ENCODE measurements at regions not wholly inside any gene's neighbourhood (a gene's known extent, or its start where the extent isn't known, plus 50 kb on each side); places are given as distances from the start of the nearest gene placed in this dataset.
"Not testable (repeated sequence)": the region's sequence is repeated elsewhere in the genome, so short reads cannot be mapped to it uniquely, and the experiment has no call there.

DNA sequence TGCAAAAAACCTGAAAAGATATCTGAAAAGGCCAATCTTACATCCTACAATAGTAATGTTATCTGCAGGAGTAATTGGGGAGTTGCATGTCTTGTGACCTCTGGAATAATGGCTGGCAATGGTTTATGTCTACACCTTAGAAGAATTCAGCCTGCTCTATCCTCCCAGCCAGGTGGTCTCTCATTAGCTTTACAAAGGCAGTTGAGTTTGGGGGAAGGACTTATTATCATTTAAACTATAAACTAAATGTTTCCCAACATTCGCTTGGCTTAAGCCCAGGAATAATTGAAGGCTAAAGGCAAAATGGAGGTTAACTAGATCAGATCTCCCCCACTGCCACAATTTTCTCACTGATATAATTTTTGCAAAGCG lies 158.4 kb upstream of the SFSWAP start:
- no peak for DNase-seq (ENCODE audit: low spot score)

DNA sequence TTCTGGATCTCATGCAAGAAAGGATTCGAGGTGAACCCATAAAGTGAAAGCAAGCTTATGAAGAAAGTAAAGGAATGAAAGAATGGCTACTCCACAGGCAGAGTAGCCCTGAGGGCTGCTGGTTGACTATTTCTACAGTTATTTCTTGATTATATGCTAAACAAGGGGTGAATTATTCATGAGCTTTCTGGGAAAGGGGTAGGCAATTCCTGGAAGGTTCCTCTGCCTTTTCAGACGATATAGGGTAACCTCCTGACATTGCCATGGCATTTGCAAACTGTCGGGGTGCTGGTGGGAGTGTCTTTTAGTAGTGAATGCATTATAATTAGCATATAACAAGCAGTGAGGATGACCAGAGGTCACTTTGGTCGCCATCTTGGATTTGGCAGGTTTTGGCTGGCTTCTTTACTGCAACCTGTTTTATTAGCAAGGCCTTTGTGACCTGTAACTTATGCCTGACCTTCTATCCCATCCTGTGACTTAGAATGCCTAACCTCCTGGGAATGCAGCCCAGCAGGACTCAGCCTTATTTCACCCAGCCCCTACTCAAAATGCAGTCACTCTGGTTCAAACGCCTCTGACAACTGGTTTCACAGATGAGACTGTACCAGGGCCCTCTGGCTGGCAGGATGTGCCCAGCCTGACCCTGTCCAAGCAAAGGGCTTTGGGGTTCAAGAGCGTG lies 157.7 kb upstream of the SFSWAP start:
- no peak for DNase-seq (ENCODE audit: low spot score)

DNA sequence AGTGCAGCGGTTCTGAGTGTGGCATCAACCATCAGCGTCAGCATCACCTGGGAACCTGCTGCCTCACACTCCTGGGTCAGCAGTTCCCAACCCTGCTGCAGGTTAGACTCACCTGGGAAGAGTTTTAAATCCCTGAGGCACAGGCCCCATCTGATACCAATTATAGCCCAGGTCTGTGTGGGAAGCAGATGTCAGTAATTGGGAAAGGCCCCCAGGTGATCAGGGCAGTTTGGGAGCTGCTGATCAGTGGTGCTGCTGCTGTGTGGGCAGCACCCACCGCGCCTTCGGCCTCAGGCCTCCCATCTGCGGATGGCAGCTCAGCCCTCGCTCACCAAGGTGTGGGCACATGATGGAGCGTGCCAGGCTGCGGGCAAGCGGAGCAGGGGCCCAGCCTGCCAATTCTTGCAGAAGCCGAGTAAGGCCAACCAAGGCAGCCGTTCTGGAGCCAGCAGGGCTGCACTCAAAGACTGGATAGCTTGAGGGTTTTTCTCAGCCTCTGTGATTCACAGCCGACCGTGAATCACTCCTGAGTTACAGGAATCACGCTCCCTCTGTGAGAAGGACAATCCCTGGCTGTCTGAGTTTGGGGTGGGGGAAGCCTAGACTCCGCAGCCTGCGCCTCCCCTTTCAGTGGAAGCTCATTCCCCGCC lies 155.6 kb upstream of the SFSWAP start:
- DNase-seq (ENCODE audit: low spot score), result no peak

DNA sequence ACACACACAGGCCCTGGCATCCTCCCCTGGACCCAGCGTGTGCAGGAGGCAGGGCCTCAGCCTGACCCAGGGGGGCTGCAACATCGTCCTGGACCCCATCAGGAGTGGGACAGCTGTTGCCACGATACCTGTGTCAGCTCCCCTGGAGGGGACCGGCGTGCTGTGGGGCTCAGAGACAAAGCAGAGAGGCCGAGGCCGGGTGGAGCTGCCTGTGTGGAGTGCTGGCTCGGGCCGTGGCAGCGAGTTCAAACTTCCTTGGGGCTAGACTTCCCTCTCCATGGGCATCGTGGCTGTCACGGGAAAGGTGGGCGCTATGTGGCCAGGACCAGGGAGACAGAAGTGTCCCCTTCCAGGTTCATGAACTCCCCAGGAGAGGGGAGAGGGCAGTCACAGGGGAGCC lies 155.0 kb upstream of the SFSWAP start:
- DNase-seq (ENCODE audit: low spot score), result no peak

DNA sequence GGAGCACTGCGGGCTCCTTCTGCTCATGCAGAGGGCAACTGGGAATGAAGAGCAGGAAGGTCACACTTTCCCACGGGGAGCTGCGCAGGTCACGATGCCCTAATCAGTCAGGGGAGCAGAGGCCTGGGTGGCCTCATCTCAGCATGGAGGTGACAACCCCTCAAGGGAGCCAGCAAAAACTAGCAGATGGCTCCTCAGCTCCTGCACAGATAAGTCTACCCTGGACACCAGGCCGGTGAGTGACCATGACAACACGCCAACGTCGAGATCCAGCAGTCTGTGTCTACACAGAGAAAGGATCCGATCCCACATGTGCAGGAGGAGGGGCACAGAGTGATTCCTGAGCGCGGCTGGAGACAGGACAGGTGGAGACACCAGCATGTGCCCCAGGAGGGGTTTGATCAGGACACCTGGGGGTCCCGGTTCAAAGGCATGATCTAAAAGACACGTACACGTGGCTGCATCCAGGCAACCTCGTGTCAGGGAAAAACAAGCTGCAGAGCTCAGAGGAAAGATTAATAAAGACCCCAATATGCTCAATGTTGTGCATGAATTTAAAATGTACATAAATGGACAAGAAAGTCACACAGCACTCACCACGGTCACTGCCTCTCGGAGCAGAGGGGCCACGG lies 153.7 kb upstream of the SFSWAP start:
- DNase-seq (ENCODE audit: low spot score), result no peak

DNA sequence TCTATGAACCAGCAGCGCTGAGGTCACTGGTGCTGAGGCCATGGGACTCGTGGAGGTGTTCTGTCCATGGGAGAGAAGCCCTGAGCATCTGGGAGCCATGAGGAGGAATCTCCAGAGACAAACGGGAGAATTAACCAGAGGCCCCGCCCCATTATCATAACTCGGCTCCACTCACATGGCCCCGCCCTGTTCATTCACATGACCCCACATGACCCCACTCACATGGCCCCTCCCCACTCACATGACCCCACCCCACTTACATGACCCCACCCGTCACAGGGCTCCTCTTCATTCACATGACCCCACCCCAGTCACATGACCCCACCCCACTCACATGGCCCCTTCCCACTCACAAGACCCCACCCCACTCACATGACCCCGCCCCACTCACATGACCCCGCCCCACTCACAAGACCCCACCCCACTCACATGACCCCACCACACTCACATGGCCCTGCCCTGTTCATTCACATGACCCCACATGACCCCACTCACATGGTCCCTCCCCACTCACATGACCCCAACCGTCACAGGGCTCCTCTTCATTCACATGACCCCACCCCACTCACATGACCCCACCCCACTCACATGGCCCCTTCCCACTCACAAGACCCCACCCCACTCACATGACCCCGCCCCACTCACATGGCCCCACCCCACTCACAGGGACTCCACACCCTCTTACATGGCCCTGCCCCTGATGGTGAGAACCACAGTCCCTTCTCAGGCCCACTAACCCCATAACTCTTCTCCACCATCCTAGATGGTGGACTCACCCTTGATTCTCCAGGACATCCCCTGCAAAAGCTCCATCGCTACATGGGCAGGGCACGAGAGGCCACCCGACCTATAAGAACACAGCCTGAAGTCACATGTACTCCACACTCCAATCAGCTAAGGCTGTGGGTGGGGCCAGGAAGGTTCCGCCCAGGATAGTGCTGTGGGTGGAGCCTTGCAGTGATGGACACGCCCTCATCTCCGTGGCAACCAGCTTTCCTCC lies 151.1 kb upstream of the SFSWAP start:
- DNase-seq (ENCODE audit: low spot score), result no peak

DNA sequence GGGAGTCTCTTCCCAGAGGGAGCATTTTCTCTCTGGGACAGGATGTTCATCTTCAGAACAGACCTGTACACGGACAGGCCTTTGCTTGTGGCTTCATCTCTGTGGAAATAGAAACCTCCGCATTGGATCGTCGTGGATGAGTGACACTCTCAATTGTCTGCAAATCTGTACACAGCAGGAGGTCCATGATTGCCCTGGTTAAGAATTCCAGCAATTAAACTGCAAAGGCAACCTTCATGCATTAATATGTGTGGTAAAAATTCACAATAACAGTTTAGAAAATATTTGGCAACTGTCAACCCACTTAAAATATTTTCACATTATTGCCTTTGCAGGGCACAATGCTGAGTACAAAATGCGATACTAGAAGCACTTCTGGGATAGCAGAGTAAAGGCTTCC lies 149.8 kb upstream of the SFSWAP start:
- no peak for DNase-seq (ENCODE audit: low spot score)

DNA sequence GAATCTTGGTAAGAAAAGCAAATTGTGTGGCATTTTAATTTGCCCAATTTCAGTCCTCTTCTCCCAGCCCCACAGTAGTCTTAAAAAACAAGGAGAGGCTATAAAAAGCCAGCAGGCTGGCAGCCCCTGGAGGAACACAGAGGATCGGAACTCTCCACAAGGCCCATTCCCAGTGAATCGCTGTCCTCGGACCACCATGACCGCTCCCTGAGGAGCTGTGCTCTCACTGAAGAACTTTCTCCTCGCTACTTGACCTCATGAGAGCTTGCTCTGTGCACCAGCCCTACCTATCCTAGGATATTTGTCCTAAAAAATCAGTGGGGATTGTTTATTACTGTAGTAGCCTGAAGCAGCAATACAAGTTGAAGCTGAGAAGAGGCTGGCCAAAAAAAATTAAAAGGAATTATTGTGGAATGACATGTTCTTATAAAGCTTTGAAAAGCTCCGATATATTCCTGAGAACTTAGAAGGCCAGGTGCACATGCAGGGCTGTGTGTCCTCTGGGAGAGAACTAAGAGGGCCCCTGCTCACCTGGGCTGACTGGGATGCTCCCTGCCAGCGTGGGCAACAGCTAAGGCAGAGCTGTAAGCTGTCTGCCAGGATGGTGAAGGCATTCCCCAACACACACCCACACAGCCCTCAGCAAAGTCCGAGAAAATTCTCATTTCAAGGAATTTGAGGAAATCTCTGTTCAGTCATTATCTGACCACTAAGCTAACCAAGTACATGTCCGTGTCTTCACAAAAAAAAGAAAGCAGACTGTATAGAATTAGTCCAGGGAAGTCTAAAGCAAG lies 148.8 kb upstream of the SFSWAP start:
- DNase-seq (ENCODE audit: low spot score), result no peak

DNA sequence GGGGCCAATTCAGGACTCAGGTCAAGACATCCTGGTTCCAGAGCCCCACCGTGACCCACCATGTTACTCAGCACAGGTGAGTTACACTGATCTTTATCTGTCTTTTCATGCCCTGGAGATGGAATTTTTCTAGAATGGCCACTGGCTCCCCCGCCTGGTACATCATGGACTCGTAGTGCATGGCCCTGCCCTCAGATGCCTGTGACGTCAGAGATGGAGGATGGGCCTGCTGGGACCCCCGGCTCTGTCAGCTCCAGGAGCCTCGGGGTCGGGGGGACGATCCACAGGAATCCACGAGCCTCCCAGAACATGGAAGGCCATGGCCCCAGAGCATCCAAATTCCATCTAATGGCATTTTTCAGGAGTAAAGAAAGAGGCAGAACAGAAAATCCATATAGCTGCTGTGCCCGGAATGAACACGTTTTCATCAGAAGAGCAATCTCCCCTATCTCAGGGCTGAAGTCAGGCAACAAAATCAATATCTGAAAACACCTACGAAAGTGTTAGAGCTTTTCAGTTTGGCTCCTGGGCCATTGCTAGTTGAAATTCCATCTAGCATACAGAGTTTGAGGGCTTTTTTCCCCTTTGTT lies 146.7 kb upstream of the SFSWAP start:
- DNase-seq (ENCODE audit: low spot score), result not testable (repeated sequence)

DNA sequence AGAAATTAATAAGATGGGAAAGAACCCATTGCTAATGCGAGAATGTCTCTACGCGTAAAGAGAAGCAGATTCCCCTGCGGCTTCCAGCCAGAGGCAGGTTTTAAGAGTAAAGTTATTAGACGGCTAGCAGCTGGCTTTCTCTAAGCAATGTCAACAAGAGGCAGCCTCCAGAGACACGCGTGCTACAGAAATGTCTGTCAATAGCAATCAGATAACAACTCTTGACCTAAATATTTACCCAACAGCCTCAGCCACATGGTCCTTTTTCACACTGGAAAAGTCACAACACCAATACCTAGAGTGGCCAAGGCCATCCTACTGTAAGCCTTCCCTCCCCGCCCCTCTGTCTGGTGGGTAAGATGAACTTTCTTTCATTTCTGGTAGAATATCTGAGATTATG lies 146.0 kb upstream of the SFSWAP start:
- no peak for DNase-seq (ENCODE audit: low spot score)

DNA sequence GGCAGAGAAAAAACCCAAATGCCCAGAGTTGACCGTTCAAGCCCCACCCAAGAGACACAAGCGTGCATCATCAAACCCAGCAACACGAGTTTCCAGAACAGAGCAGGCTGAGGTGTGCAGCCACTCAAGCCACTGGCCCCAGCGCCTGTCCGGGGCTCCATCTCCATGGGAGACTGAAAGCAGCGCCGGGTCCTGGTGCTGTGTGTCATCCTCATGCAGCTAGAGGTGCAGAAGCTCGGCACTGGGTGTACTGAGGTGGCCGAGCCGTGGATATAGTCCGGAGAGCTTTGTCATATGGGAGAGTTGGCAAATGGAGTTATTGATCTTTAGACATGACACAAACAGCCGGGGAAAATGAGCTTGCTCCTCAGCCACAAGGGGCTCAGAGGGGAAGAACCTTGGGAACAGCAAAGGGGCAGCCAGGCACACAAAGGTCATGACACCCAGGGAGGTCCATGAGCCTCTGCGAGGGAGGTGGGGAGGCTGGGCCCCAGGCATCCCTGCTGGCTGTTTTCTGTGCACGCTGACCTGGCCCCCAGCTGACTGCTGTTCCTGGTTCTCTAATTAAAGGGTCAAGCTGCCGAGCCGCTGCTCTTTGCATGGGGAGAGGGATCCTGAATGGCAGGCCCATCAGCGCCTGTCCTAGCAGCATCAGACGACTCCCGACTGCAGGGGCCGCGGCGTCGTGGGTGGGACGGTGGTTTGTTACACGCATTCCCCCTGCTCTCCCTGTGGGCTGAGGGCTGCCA lies 145.4 kb upstream of the SFSWAP start:
- no peak for DNase-seq (ENCODE audit: low spot score)

DNA sequence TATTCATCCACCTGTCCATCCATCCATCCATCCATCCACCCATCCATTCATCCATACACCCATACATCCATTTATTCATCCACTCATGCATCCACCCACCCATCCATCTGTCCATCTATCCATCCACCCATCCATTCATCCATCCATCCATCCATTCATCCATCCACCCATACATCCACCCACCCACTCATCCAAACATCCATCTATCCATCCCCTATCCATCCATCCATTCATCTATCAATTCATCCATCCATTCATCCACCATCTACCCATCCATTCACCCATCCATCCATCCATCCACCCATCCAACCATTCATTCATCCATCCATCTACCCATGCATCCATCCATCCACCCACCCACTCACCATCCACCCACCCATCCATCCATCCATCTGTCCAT lies 142.6 kb upstream of the SFSWAP start:
- DNase-seq (ENCODE audit: low spot score), result no peak

DNA sequence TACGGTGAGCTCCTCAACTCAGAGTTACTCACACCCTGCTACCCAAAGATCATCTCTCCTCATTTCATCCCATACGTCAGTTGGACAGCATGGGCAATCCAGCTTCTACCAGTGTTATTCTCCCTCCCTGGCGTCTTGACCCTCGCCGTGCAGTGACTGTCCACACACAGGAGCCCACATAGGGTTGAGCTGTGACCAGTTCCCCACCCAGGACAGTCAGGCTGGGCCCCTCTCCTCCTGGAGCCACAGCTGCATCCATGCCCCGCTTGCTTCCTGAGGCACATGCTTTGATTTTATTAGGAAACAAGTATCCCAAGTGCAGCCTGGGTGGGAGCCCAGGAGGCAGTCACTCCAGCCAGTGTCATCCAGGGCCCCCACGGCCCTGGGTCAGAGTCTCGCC lies 140.3 kb upstream of the SFSWAP start:
- no peak for DNase-seq (ENCODE audit: low spot score)

DNA sequence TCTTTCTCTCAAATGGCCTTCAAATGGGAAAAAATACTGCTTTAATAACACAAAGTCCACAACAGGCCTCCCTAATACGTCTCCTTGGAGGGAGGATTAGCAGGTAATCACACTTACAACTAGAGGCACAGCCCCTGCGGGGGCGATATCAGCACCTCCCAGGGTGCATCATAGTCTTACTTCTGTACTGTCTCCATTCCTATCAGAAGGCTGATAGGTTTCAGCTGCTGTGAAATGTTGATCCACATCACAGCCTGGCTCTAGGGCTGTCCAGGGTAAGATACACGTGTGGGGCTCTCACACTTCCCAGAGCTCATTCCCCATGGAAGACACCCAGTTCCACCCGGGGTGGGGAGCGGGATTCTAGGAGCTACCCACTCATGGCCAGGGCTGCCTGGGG lies 139.1 kb upstream of the SFSWAP start:
- DNase-seq (ENCODE audit: low spot score), result no peak

DNA sequence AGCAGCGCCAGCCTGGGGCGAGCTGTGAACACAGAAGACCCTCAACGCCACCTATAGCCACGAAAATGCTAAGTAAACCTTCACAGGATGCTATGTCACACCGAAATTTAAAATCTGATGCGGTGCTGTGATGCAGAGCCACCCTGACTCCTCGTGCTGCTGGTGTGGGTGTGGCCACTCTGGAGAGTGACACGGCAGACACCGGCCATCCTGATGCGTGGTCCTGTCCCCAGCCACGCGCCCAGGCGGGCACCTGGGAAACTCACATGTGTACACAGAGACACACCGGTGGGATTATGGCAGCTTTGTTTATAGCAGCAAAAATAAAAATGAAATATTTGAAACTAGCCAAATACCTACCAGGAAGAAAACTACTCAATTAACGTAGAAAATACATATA lies 138.3 kb upstream of the SFSWAP start:
- DNase-seq (ENCODE audit: low spot score), result no peak

DNA sequence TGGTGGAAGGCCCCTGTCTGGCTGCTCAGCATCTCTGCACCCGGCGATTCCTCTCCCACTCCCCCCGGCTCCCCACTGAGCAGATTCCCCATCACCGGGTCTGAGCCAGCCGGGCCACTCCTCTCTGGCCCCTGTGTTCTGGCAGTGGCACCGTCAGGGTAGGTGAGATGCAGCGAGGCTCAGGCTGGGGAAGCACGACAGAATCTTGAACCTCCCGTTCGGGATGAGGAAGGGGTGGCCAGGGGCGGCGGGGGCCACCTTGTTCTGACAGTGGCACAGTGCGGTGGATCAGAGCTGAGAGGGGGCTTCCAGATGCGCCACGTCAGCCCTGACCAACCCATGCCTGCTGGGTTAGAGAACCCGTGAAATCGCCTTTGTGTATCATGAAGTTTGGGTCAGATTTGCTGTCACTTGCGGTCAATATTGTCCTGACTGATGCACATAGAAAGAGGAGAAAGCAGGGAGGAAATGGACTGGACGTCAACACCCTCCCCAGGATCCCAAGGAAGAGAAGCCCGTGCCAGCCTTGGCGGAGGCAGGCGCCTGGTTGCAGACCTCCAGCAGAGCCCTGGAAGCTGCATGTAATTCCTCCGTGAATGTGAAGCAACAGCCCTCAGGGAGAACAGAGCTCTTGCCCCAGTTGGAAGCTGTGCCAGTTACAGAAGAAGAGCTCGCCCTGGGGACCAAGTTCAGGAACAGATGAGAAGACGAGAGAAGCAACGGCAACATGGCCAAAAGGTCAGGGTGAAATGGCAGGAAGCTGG lies 137.1 kb upstream of the SFSWAP start:
- DNase-seq (ENCODE audit: low spot score), result no peak

DNA sequence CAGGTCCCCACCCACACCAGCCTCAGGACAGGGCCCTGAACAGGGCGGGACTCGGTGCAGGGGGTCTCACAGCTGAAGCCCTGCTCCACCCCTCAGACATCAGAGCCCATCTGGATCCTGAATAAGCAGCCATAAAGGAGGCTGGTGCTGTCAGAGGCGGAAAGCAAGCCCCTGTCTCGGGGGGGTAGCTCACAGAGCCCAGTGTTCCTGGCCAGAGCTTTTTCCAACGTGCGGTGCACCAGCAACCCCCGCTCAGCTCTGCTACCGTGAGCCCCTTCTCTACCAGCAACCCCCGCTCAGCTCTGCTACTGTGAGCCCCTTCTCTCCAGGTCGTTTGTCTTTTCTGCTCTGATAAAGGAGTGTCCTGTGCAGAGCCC lies 136.5 kb upstream of the SFSWAP start:
- DNase-seq (ENCODE audit: low spot score), result no peak

DNA sequence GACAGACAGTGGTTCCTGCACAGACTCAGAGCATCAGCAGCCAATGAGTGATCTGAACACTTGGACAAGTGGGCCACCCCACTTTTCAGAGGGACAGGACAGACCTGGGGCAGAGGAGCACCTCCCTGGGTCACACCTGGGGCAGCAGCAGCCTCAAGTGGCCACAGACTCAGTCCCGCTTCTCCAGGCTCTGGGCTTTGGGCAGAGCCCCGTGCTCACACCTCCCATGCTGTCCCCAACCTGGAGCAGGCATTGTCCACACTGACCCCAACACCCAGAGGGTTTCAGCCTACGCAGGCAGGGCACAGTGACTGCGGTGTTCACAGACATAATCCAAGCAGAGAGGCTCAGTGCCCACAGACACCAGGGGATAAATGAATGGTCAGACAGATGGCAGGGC lies 135.5 kb upstream of the SFSWAP start:
- DNase-seq (ENCODE audit: low spot score), result no peak

DNA sequence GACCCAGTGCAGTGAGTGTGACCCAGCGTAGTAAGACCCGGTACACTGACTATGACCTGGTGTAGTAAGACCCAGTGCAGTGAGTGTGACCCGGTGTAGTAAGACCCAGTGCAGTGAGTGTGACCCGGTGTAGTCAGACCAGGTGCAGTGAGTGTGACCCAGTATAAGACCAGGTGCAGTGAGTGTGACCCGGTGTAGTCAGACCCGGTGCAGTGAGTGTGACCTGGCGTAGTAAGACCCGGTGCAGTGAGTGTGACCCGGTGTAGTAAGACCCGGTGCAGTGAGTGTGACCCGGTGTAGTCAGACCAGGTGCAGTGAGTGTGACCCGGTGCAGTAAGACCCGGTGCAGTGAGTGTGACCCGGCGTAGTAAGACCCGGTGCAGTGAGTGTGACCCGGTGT lies 134.2 kb upstream of the SFSWAP start:
- DNase-seq (ENCODE audit: low spot score), result not testable (repeated sequence)

DNA sequence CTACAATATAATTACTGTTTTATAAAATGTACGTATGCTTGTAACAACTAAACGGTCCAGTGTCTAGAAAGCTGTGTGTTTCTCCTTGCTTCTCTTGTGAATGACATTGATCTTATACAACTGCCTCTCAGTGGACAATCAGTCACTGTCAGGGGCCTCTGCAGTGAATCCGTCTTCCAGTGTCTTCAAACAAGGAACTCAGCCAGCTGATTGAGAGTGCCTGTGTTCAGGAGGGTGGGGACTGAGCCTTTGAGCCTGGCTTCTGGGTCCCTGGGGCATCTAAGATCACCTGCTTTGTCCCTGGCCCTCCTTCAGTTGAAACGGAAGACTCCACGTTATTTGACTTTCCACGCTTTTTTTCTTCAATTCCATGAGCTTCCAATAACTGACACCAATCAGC lies 133.1 kb upstream of the SFSWAP start:
- no peak for DNase-seq (ENCODE audit: low spot score)
